ENCODE measurements at regions not wholly inside any gene's neighbourhood (a gene's known extent, or its start where the extent isn't known, plus 50 kb on each side); places are given as distances from the start of the nearest gene placed in this dataset.
A peak's percentile ranks its signal among the peaks of the same experiment; 100 is the strongest.

DNA sequence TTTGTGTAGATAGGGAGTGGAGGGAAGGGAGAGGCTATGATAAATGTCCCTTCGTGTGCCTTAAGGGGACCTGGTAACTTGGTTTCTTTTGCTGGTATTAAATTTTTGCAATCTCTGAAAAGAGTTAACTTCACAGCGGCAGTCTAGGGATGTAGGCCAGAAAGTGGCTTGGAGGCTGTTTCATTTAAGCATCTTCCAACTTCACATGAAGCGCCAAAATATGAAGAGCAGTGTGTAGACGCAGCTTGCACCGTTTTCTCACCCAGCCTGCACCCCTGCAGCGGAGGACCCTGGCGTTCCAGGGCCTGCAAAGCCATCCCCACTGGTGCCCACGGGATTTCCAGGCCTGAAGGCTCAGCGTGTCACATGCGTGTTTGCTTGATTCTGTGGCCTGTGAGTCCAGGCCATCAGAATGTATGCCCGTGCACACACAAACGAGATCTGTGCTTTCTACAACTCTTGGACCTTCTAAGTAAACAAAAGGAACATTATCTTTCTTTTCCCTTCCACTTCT is 87.2 kb upstream of the EPB41L3 start:
- H3K4me3 ChIP-seq (replicated peaks; ENCODE audit: low read depth, low read length), result no peak overlapping the region
- TF ChIP-seq, protein P1, sequence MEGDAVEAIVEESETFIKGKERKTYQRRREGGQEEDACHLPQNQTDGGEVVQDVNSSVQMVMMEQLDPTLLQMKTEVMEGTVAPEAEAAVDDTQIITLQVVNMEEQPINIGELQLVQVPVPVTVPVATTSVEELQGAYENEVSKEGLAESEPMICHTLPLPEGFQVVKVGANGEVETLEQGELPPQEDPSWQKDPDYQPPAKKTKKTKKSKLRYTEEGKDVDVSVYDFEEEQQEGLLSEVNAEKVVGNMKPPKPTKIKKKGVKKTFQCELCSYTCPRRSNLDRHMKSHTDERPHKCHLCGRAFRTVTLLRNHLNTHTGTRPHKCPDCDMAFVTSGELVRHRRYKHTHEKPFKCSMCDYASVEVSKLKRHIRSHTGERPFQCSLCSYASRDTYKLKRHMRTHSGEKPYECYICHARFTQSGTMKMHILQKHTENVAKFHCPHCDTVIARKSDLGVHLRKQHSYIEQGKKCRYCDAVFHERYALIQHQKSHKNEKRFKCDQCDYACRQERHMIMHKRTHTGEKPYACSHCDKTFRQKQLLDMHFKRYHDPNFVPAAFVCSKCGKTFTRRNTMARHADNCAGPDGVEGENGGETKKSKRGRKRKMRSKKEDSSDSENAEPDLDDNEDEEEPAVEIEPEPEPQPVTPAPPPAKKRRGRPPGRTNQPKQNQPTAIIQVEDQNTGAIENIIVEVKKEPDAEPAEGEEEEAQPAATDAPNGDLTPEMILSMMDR (IDR thresholded peaks at IDR 0.05; ENCODE audit: low read depth, low read length, missing control alignments), result no peak
- DNase-seq (ENCODE audit: extremely low read depth, low read depth), result no peak

GRCh38 chr18:5630057-5630899 is 86.5 kb upstream of the EPB41L3 start:
- H3K4me3 ChIP-seq (replicated peaks; ENCODE audit: low read depth, low read length), result peak overlapping the region; percentile 45; the same call in 1 of the 2 replicates
- TF ChIP-seq, protein P1 (IDR thresholded peaks at IDR 0.05; ENCODE audit: low read depth, low read length, missing control alignments), result no peak
- DNase-seq (ENCODE audit: extremely low read depth, low read depth), result peak; percentile 9

DNA sequence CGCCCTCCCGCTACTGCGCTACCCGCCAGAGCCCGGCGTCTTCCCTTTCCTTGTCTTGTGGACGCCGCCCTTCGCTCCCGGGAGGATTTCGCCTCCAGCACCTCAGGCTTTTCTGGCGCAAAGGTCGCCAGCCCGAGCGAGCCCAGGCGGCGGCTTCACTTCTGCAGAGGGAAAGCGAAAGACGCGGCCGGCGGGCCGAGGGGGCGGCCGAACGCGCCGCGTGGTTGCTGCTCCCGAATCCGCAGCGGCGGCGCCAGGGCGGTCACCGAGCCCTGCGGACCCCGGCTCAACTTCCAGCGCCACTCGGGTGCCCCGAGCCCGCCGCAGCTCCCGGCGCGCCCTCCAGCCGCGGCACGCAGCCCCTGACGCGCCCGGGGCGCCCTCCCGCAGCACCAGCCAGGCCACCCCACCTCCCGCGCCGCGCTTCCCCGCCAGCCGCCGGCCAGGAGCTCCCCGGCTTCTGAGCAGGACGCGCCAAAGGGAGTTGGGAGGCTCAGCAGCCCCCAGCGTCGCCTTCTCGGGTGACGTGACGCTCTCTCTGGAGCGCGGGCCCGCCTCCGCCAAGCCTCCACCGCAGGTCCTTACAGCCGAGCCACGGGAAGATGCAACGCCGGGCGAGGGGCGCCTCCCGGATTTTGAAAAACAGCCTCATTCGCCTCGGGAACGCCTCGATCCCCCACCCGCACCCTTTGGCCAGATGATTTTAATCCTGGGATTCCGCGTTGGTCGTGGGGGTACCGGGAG is 84.9 kb upstream of the EPB41L3 start:
- DNase-seq (ENCODE audit: extremely low read depth, low read depth), result no peak
- TF ChIP-seq, protein P1 (IDR thresholded peaks at IDR 0.05; ENCODE audit: low read depth, low read length, missing control alignments), result no peak
- H3K4me3 ChIP-seq (replicated peaks; ENCODE audit: low read depth, low read length), result peak overlapping the region; percentile 45

DNA sequence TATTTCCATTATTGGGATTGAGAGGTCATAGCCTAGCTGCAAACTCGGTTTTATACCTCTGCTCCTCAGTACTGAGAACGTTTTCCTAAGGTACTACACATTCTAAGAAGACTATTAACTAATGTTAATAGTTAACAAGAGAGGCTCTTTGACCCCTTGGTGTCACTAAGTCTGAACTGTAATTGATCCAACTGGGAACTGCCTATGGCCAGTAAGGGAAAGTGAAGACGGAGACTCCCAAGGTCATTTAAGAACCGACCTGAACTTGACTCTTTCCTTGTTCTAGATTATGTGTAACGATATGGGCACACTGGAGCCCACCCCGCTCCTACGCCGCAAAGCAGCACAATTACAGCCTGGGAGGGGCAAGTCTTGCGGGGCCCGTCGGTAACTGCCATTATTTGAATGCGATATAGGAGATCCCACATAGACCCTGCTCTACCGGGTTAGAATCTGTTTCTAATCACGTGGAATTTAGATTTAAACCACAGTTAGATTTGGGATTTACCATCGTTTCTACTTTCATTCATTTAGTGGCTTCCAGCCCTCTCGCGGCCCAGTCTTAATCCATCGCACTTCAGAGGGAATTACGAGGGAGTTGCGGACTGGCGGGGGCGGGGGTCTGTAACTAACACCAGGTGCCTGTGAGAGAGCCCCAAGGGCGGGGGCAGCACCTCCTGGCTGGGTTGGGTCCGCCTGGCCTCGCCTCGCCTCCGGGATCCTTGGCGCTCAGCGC is 84.1 kb upstream of the EPB41L3 start:
- no peak for DNase-seq (ENCODE audit: extremely low read depth, low read depth)
- TF ChIP-seq, protein P1 (IDR thresholded peaks at IDR 0.05; ENCODE audit: low read depth, low read length, missing control alignments), result no peak
- H3K4me3 ChIP-seq (replicated peaks; ENCODE audit: low read depth, low read length), result peak overlapping the region; percentile 45

GRCh38 chr18:5626130-5626880 is 82.5 kb upstream of the EPB41L3 start:
- DNase-seq (ENCODE audit: extremely low read depth, low read depth), result no peak
- H3K4me3 ChIP-seq (replicated peaks; ENCODE audit: low read depth, low read length), result no peak overlapping the region
- TF ChIP-seq, protein P1 (IDR thresholded peaks at IDR 0.05; ENCODE audit: low read depth, low read length, missing control alignments), result no peak

DNA sequence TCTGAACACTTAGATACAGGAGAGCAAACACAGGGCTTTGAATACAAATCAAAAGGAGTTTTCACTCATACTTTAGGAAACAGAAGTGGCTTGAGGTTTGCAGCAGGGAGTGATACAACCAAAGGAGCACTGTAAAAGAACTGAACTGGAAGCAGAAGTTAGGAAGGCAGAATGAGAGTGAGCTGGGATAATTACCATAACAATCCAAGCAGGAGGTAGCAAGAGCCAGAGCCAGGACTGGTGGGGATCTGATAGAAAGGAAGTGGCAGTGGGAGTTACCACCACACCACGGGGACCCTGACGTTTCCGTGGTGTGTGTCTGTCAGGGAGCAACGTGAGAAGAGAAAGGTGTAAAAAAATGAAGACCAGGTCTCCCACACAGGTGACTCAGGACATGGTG is 81.3 kb upstream of the EPB41L3 start:
- H3K4me3 ChIP-seq (replicated peaks; ENCODE audit: low read depth, low read length), result no peak overlapping the region
- DNase-seq (ENCODE audit: extremely low read depth, low read depth), result no peak
- TF ChIP-seq, protein P1 (IDR thresholded peaks at IDR 0.05; ENCODE audit: low read depth, low read length, missing control alignments), result no peak
